Neural progenitor cell (in vitro differentiated cells): ENCODE measurements at regions not wholly inside any gene's neighbourhood (a gene's known extent, or its start where the extent isn't known, plus 50 kb on each side); places are given as distances from the start of the nearest gene placed in this dataset.

Experiments
- DNase-seq: peaks from one replicate; pipeline ENCODE4 v3.0.0-alpha.2; 2016; ENCODE audit warnings: low spot score
- H2AFZ ChIP-seq: fragments of 200-600 bp; sonication (generic); replicated peaks from 2 replicates; pipeline ENCODE4 v1.6.1; 2016; ENCODE audit warnings: antibody characterized with exemption
- H3F3A ChIP-seq: fragments of 200-600 bp; sonication (generic); 2 replicates; pipeline ENCODE4 v1.6.1; 2016; ENCODE audit warnings: antibody characterized with exemption, low read depth
- H3K27ac ChIP-seq: fragments of 200-600 bp; sonication (generic); 2 replicates; pipeline ENCODE4 v1.5.1; 2016; ENCODE audit warnings: mild to moderate bottlenecking
- H3K27me3 ChIP-seq: fragments of 200-600 bp; sonication (generic); 2 replicates; pipeline ENCODE4 v1.6.1; 2016; ENCODE audit warnings: mild to moderate bottlenecking, moderate library complexity
- H3K36me3 ChIP-seq: fragments of 200-600 bp; sonication (generic); 2 replicates; pipeline ENCODE4 v1.5.1; 2016
- H3K4me1 ChIP-seq: fragments of 200-600 bp; sonication (generic); 2 replicates; pipeline ENCODE4 v1.6.1; 2016; ENCODE audit warnings: mixed run types
- H3K4me2 ChIP-seq: fragments of 200-600 bp; sonication (generic); 2 replicates; pipeline ENCODE4 v1.6.1; 2016
- H3K4me3 ChIP-seq: fragments of 200-600 bp; sonication (generic); 2 replicates; pipeline ENCODE4 v1.5.1; 2016
- H3K79me2 ChIP-seq: fragments of 200-600 bp; sonication (generic); 2 replicates; pipeline ENCODE4 v1.6.1; 2016; ENCODE audit warnings: low read depth
- H3K9ac ChIP-seq: fragments of 200-600 bp; sonication (generic); 2 replicates; pipeline ENCODE4 v1.6.1; 2016
- H3K9me3 ChIP-seq: fragments of 200-600 bp; sonication (generic); 2 replicates; pipeline ENCODE4 v1.5.1; 2016; ENCODE audit warnings: low read depth
- H4K20me1 ChIP-seq: fragments of 200-600 bp; sonication (generic); 2 replicates; pipeline ENCODE4 v1.6.1; 2016; ENCODE audit warnings: low read depth
- H3K27ac Mint-ChIP-seq: 3 replicates; pipeline ENCODE4 v1.8.0; 2021; ENCODE audit warnings: mixed read lengths
- H3K27me3 Mint-ChIP-seq: 2 replicates; pipeline ENCODE4 v1.8.0; 2022; ENCODE audit warnings: low read depth, mild to moderate bottlenecking, inconsistent platforms, moderate library complexity, mixed read lengths; ENCODE audit not compliant: insufficient read depth
- H3K36me3 Mint-ChIP-seq: 3 replicates; pipeline ENCODE4 v1.8.0; 2021; ENCODE audit warnings: mixed read lengths
- H3K4me1 Mint-ChIP-seq: 3 replicates; pipeline ENCODE4 v1.8.0; 2021; ENCODE audit warnings: mixed read lengths
- H3K4me3 Mint-ChIP-seq: 3 replicates; pipeline ENCODE4 v1.8.0; 2021; ENCODE audit warnings: mild to moderate bottlenecking, moderate library complexity, mixed read lengths
- H3K9me3 Mint-ChIP-seq: 3 replicates; pipeline ENCODE4 v1.8.0; 2020; ENCODE audit warnings: mixed read lengths
- CTCF ChIP-seq: fragments of 200-600 bp; sonication (generic); IDR thresholded peaks from 2 replicates; pipeline ENCODE4 v1.5.1; 2017; ENCODE audit warnings: antibody characterized with exemption, mild to moderate bottlenecking
- EZH2 ChIP-seq: fragments of 200-600 bp; sonication (generic); IDR thresholded peaks from 2 replicates; pipeline ENCODE4 v1.6.1; 2017; ENCODE audit warnings: antibody characterized with exemption, mild to moderate bottlenecking, moderate library complexity
- EZH2phosphoT487 ChIP-seq: fragments of 200-600 bp; sonication (generic); IDR thresholded peaks from 2 replicates; pipeline ENCODE4 v1.6.1; 2017; ENCODE audit warnings: antibody characterized with exemption

GRCh38 chr15:31215490-31216214 is 111.0 kb upstream of the KLF13 start:
- H3F3A ChIP-seq = no peaks in the 10 kb centered on the region
- H3K36me3 ChIP-seq = no peaks in the 10 kb centered on the region
- H3K4me2 ChIP-seq = peak overlapping the region; percentile 78
- H4K20me1 ChIP-seq = no peaks in the 10 kb centered on the region
- H3K4me1 ChIP-seq = peaks cover 9% of the 10 kb centered on the region
- H3K9ac ChIP-seq = no peak overlapping the region
- H3K9me3 ChIP-seq = no peaks in the 10 kb centered on the region
- peaks cover 9% of the 10 kb centered on the region for H3K9me3 Mint-ChIP-seq
- peaks cover 14% of the 10 kb centered on the region for H3K27me3 Mint-ChIP-seq
- peaks cover 11% of the 10 kb centered on the region for H3K4me1 Mint-ChIP-seq
- DNase-seq = peak; percentile 86
- peaks cover 9% of the 10 kb centered on the region for H3K27me3 ChIP-seq
- H3K79me2 ChIP-seq = no peaks in the 10 kb centered on the region
- H3K4me3 Mint-ChIP-seq = peak overlapping the region; percentile 69
- no peak overlapping the region for H3K27ac Mint-ChIP-seq
- peak overlapping the region; percentile 58 for H3K4me3 ChIP-seq
- H3K36me3 Mint-ChIP-seq = no peaks in the 10 kb centered on the region
- no peak for TF ChIP-seq EZH2phosphoT487
- peak; percentile 84 for TF ChIP-seq CTCF
- TF ChIP-seq EZH2 = peak; percentile 51
- H2AFZ ChIP-seq = peak overlapping the region; percentile 89
- H3K27ac ChIP-seq = no peak overlapping the region

GRCh38 chr15:31216215-31216911 is 110.3 kb upstream of the KLF13 start:
- Mint-ChIP-seq H3K36me3 (no peaks in the 10 kb centered on the region), H3K4me3 (peak overlapping the region; percentile 84), H3K4me1 (peaks cover 10% of the 10 kb centered on the region), H3K27ac (no peak overlapping the region), H3K27me3 (peaks cover 13% of the 10 kb centered on the region), H3K9me3 (peaks cover 4% of the 10 kb centered on the region)
- peak overlapping the region; percentile 78 for H3K4me2 ChIP-seq
- no peaks in the 10 kb centered on the region for H3K79me2 ChIP-seq
- no peaks in the 10 kb centered on the region for H4K20me1 ChIP-seq
- H3K36me3 ChIP-seq = no peaks in the 10 kb centered on the region
- H3K27ac ChIP-seq = no peak overlapping the region
- no peaks in the 10 kb centered on the region for H3K9me3 ChIP-seq
- H3F3A ChIP-seq = no peaks in the 10 kb centered on the region
- no peak for TF ChIP-seq CTCF
- peak; percentile 11 for TF ChIP-seq EZH2
- DNase-seq = peak; percentile 80
- H2AFZ ChIP-seq = peak overlapping the region; percentile 89
- H3K4me1 ChIP-seq = peaks cover 9% of the 10 kb centered on the region
- peak overlapping the region; percentile 58 for H3K4me3 ChIP-seq
- H3K9ac ChIP-seq = no peak overlapping the region
- H3K27me3 ChIP-seq = peaks cover 9% of the 10 kb centered on the region

- H3K4me1 Mint-ChIP-seq = peaks cover 7% of the 10 kb centered on the region
- Histone ChIP-seq H4K20me1 (no peaks in the 10 kb centered on the region), H3K27me3 (peaks cover 9% of the 10 kb centered on the region), H2AFZ (peak overlapping the region; percentile 89), H3K9me3 (no peaks in the 10 kb centered on the region), H3K27ac (no peak overlapping the region), H3F3A (no peaks in the 10 kb centered on the region), H3K4me1 (peaks cover 9% of the 10 kb centered on the region), H3K79me2 (no peaks in the 10 kb centered on the region), H3K36me3 (no peaks in the 10 kb centered on the region), H3K4me2 (peak overlapping the region; percentile 78), H3K4me3 (peak overlapping the region; percentile 58), H3K9ac (no peak overlapping the region)
- no peaks in the 10 kb centered on the region for H3K36me3 Mint-ChIP-seq
- H3K27ac Mint-ChIP-seq = no peak overlapping the region
- TF ChIP-seq CTCF (no peak), EZH2phosphoT487 (no peak), EZH2 (no peak)
- DNase-seq = no peak
- no peaks in the 10 kb centered on the region for H3K9me3 Mint-ChIP-seq
- H3K4me3 Mint-ChIP-seq = peak overlapping the region; percentile 84
- H3K27me3 Mint-ChIP-seq = peaks cover 10% of the 10 kb centered on the region
Observed at GRCh38 chr15:31217067-31217466, 109.6 kb upstream of the KLF13 start.
